ENCODE measurements at regions not wholly inside any gene's neighbourhood (a gene's known extent, or its start where the extent isn't known, plus 50 kb on each side); places are given as distances from the start of the nearest gene placed in this dataset.

- DNase-seq, result no peak
Observed at GRCh38 chr6:163655217-163656121, 241.0 kb downstream of the QKI start.

GRCh38 chr6:163651915-163652668 is 237.6 kb downstream of the QKI start:
- DNase-seq, result no peak

GRCh38 chr6:163651426-163651825 is 236.9 kb downstream of the QKI start:
- DNase-seq, result no peak

DNA sequence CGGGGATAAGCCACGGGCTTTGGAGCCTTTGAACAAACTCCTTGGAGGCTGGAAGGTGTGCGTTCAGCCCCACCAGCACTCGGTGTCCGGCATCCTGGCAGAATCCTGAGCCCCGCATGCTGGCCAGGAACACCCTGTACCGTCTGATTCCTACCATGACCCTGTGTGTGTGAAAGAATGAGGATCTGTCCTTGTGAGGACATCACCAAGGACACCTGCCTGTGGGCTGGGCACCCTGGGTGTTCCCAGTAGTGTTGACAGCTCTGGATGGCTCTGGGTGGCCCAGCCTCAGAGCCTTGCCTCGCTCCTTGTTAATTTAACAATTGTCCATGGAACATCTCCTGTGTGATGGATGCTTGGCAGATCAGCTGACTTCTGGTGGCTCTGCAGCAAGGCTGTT is 234.3 kb downstream of the QKI start:
- DNase-seq, result no peak

DNA sequence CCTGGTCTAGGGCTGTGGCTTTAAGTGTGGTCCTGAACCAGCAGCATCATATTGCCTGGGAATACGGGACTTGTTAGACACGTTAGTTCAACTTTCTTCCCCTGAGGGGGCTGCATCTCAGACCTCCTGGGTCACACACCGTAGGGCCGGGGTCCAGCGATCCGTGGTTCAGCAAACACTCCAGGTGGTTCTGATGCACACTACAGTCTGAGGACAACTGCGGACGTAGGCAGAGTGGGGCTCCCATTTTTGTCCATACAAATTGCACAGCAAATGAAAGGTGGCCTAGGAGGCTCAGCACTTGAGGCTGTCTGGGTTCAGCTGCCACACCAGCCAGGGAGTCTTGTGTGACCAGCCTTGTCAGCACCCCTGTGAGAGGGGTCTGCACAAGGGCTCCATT is 233.1 kb downstream of the QKI start:
- DNase-seq, result no peak

GRCh38 chr6:163646866-163647265 is 232.3 kb downstream of the QKI start:
- DNase-seq, result no peak

DNA sequence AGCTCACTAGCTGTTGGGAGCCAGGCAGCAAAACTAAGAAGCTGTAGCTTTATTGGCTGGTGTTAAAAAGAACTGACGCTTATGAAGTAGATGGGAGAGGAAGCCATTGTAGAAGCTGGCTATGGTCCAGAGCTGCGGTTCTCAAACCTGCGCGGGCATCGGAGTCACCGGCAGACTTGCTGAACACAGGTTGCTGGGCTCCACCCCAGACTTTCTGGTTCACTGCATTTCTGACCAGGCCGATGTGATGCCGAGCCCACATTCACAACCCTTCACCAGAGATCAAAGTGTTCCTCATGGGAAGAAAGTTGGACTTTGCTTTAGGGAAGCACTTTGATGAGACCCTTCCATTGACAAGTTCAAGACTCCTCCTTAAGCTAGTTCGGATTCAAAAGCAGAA is 231.6 kb downstream of the QKI start:
- DNase-seq, result no peak

DNA sequence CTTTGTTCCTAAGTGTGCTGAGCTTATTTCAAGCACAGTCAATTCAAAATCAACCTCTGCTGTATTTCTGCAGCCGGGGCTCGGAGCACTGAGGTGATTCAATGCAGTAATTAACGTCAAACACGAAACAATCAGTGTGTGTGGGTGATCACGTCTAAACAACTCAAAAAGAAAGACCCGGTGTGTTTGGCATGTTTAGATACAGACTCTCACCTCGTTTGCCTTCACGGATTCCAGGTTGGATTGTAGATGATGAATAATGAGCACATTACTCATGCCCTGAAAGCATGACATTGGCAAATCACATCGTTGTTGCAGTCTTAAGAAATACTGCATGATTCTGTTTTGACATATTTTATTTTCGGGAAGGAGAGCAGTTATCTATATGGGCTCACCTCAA is 231.0 kb downstream of the QKI start:
- no peak for DNase-seq

GRCh38 chr6:163643866-163644265 is 229.3 kb downstream of the QKI start:
- DNase-seq, result no peak

- DNase-seq, result no peak
Observed at GRCh38 chr6:163641706-163642105, 227.2 kb downstream of the QKI start.

DNA sequence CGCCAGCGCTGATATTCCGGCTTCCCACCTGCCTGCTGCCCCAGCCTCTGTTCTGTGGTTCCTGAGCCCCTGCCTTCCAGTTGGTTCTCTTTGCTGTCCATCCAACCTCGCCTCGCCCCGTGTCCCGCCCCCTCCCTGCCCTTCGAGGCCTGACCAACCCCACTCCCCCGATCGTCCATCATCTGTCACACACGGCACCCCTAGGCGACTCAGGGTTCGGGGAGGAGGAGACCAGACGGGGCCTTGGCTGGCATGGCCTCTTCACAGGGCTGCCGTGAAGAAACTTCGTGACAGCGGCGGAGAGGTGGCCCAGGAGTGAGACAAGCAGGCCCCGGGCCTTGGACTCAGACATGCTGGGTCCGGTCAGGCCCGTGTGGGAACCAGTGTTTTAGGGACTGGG is 226.1 kb downstream of the QKI start:
- no peak for DNase-seq

GRCh38 chr6:163637524-163637923 is 223.0 kb downstream of the QKI start:
- no peak for DNase-seq

GRCh38 chr6:163635731-163636364 is 221.3 kb downstream of the QKI start:
- no peak for DNase-seq

DNA sequence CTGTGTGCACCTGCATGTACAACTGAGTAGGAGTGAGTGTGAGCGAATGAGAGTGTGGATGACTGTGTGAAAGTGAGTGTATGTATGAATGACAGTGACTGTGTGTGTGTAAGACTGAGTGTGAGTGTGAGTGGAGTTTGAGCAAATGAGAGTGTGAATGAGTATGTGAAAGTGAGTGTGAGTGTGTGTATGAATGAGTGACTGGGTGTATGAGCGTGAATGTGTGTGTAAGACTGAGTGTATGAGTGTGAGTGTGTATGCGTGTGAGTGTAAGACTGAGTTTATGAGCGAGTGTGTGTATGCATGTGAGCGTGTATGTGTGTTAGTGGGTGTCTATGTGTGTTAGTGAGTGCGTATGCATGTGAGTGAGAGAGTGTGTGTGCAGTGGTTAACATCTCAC is 220.8 kb downstream of the QKI start:
- DNase-seq, result no peak

DNA sequence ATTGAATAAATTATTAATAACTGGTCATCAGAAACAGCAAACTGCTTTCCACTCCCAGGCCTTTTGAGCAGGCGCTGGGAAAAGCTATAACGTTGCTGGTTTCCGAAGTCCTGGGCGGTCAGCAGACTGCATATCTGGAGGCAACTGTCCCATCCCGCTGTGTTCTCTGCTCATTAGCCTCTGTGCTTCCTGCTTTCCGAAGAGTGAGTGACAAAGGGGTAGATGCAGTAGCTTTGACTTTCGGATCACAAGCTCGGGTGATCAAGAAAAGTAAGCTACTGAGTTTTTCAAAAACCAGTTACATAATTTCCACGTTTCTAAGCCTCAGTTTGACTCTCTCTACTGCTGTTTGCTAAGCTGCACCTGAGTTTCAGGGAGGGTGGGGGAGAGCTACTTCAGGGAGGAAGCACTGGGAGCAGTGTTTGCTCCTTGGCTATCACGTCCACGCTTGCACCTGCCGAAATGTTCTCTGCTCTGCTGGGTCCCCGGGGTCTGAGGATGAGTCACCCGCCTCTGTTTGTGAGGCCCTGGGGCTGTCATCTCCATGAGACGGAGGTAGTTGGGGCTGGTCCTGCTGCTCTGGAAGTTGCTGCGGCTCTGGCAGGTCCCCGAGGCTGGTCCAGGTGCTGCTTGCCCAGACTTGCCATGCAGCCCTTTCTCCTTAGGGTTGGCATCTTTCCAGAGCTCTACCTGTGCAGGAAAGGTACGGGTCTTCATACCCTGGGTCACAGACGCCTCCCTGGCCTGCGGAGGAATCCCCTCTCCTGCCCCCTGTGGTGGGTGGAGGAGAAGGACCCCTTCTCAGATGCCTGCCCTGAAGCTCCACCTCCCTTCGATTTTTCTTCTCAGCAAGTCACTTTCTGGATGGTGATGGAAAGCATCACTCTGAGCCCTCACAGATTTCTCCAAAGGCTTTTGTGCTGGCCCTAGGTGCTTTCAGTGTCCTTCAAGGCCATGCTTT is 220.0 kb downstream of the QKI start:
- no peak for DNase-seq

DNA sequence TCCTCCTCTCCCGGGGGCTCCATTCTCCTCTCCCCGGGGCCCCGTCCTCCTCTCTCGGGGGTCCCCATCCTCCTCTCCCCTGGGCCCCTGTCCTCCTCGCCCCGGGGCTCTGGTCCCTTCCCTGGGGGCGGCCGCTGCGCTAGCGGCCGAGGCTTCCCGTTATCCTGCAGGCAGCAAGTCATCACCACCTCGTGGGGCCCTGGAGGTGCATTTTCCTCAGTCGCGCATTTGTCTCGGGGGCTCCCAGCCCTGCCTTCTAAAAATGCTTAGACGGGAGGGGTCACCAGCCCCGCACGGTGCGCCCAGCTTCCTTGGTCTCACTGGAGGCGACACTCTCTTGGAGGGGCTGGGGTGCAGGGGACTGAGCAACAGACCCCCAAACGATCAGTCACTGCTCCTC is 216.5 kb downstream of the QKI start:
- DNase-seq, result no peak

GRCh38 chr6:163630572-163630971 is 216.1 kb downstream of the QKI start:
- no peak for DNase-seq

GRCh38 chr6:163630096-163630495 is 215.6 kb downstream of the QKI start:
- DNase-seq, result no peak
